Mesothelial cell of epicardium (in vitro differentiated cells): ENCODE measurements at regions not wholly inside any gene's neighbourhood (a gene's known extent, or its start where the extent isn't known, plus 50 kb on each side); places are given as distances from the start of the nearest gene placed in this dataset.

Source experiments
- DNase-seq, 2 experiments: peaks; one replicate each; pipeline ENCODE4 v3.0.0; 2021; ENCODE audit warnings: low spot score in 2 of 2; ENCODE audit not compliant: unreplicated experiment in 2 of 2
- H3K27ac Mint-ChIP-seq: 2 replicates; pipeline ENCODE4 v1.8.0; 2021; ENCODE audit warnings: mixed read lengths
- H3K27me3 Mint-ChIP-seq: 2 replicates; pipeline ENCODE4 v1.8.0; 2021; ENCODE audit warnings: low read depth, mixed read lengths
- H3K36me3 Mint-ChIP-seq: 2 replicates; pipeline ENCODE4 v1.8.0; 2021; ENCODE audit warnings: mixed read lengths
- H3K4me1 Mint-ChIP-seq: 2 replicates; pipeline ENCODE4 v1.8.0; 2021; ENCODE audit warnings: mixed read lengths
- H3K4me3 Mint-ChIP-seq: 2 replicates; pipeline ENCODE4 v1.8.0; 2021; ENCODE audit warnings: mild to moderate bottlenecking, moderate library complexity, mixed read lengths
- H3K9me3 Mint-ChIP-seq: 2 replicates; pipeline ENCODE4 v1.8.0; 2021; ENCODE audit warnings: mixed read lengths
- CTCF ChIP-seq: fragments of 200-600 bp; sonication (generic); IDR thresholded peaks from one replicate; pipeline ENCODE4 v1.5.0; 2021; ENCODE audit warnings: antibody characterized with exemption; ENCODE audit not compliant: unreplicated experiment

- no peak for DNase-seq
- no peak for TF ChIP-seq CTCF
- Mint-ChIP-seq H3K36me3 (no peaks in the 10 kb centered on the region), H3K4me3 (no peak overlapping the region), H3K27me3 (no peaks in the 10 kb centered on the region), H3K9me3 (peaks cover 18% of the 10 kb centered on the region), H3K27ac (no peak overlapping the region), H3K4me1 (no peaks in the 10 kb centered on the region)
Observed at GRCh38 chr7:10015687-10016086, 958.0 kb upstream of the PHF14 start.

GRCh38 chr7:10022480-10022879 lies 951.2 kb upstream of the PHF14 start:
- Mint-ChIP-seq H3K9me3 (peaks cover 19% of the 10 kb centered on the region), H3K4me3 (no peak overlapping the region), H3K36me3 (no peaks in the 10 kb centered on the region), H3K27me3 (no peaks in the 10 kb centered on the region), H3K27ac (no peak overlapping the region), H3K4me1 (peaks cover 4% of the 10 kb centered on the region)
- no peak for TF ChIP-seq CTCF
- no peak for DNase-seq

GRCh38 chr7:10022957-10023356 lies 950.7 kb upstream of the PHF14 start:
- no peak overlapping the region for H3K4me3 Mint-ChIP-seq
- DNase-seq, result no peak
- peaks cover 19% of the 10 kb centered on the region for H3K9me3 Mint-ChIP-seq
- no peak overlapping the region for H3K27ac Mint-ChIP-seq
- TF ChIP-seq CTCF, result no peak
- peaks cover 4% of the 10 kb centered on the region for H3K4me1 Mint-ChIP-seq
- H3K36me3 Mint-ChIP-seq, result no peaks in the 10 kb centered on the region
- H3K27me3 Mint-ChIP-seq, result no peaks in the 10 kb centered on the region

- DNase-seq, result no peak
- no peaks in the 10 kb centered on the region for H3K27me3 Mint-ChIP-seq
- peaks cover 4% of the 10 kb centered on the region for H3K4me1 Mint-ChIP-seq
- TF ChIP-seq CTCF, result no peak
- H3K36me3 Mint-ChIP-seq, result no peaks in the 10 kb centered on the region
- H3K9me3 Mint-ChIP-seq, result no peaks in the 10 kb centered on the region
- no peak overlapping the region for H3K27ac Mint-ChIP-seq
- H3K4me3 Mint-ChIP-seq, result no peak overlapping the region
Observed at GRCh38 chr7:10034843-10035556, 938.7 kb upstream of the PHF14 start.

GRCh38 chr7:10036693-10037092 lies 937.0 kb upstream of the PHF14 start:
- Mint-ChIP-seq H3K4me3 (no peak overlapping the region), H3K36me3 (no peaks in the 10 kb centered on the region), H3K9me3 (no peaks in the 10 kb centered on the region), H3K27ac (no peak overlapping the region), H3K4me1 (peaks cover 4% of the 10 kb centered on the region), H3K27me3 (no peaks in the 10 kb centered on the region)
- DNase-seq, result no peak
- TF ChIP-seq CTCF, result no peak

GRCh38 chr7:10038351-10038750 lies 935.3 kb upstream of the PHF14 start:
- no peak for TF ChIP-seq CTCF
- Mint-ChIP-seq H3K4me3 (no peak overlapping the region), H3K27me3 (no peaks in the 10 kb centered on the region), H3K36me3 (no peaks in the 10 kb centered on the region), H3K4me1 (peaks cover 4% of the 10 kb centered on the region), H3K9me3 (no peaks in the 10 kb centered on the region), H3K27ac (no peak overlapping the region)
- DNase-seq, result no peak
